GM20000 (cell line): ENCODE measurements at regions not wholly inside any gene's neighbourhood (a gene's known extent, or its start where the extent isn't known, plus 50 kb on each side); places are given as distances from the start of the nearest gene placed in this dataset.

Source experiments
- DNase-seq: peaks from one replicate; pipeline ENCODE4 v3.0.0; 2012; ENCODE audit warnings: low spot score
- TF ChIP-seq, protein P1 (sequence below): IDR thresholded peaks from 2 replicates; pipeline ENCODE4 v1.5.1; 2012; ENCODE audit warnings: mild to moderate bottlenecking, control low read depth; ENCODE audit errors: extremely low read depth, missing control alignments

DNA sequence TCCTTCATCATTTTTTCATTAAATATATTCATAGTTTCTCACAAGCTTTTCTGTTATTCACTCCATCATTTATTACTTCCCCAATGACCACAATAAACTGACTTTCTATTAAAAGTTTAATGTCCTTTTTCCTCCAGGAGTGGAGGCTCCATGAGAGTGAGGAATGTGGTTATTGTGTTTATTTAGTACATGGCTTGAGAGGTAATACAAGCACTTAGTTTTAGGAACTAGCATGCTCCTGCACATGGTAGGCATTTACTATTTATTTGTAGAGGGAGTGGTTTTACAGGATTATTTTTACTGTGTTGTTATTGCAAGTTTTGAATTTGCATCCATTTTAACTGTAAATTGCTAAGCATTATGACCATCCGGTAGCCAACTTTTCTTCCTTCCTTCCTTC is 412.9 kb upstream of the SUCLG2 start:
- TF ChIP-seq, protein P1, sequence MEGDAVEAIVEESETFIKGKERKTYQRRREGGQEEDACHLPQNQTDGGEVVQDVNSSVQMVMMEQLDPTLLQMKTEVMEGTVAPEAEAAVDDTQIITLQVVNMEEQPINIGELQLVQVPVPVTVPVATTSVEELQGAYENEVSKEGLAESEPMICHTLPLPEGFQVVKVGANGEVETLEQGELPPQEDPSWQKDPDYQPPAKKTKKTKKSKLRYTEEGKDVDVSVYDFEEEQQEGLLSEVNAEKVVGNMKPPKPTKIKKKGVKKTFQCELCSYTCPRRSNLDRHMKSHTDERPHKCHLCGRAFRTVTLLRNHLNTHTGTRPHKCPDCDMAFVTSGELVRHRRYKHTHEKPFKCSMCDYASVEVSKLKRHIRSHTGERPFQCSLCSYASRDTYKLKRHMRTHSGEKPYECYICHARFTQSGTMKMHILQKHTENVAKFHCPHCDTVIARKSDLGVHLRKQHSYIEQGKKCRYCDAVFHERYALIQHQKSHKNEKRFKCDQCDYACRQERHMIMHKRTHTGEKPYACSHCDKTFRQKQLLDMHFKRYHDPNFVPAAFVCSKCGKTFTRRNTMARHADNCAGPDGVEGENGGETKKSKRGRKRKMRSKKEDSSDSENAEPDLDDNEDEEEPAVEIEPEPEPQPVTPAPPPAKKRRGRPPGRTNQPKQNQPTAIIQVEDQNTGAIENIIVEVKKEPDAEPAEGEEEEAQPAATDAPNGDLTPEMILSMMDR: no peak
- DNase-seq: no peak

DNA sequence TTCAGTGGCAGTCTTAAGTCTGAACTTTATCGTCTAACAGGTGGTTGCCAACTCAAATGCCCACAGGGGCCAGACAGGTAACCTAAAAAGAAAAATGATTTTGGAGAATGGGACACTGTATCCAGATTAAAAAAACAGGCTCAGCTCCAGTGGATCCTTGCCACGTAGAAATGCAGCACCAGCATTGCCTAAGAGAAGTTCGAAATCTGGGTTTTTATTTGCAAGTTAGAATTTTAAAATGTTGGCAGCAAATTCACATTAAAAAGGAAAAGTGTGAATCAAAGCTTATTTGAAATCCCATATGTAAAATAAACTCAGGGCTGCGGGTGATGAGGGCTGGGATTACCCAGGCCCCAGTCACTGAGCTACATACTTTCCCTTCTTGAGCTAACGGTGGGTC is 408.5 kb upstream of the SUCLG2 start:
- TF ChIP-seq, protein P1: no peak
- no peak for DNase-seq

DNA sequence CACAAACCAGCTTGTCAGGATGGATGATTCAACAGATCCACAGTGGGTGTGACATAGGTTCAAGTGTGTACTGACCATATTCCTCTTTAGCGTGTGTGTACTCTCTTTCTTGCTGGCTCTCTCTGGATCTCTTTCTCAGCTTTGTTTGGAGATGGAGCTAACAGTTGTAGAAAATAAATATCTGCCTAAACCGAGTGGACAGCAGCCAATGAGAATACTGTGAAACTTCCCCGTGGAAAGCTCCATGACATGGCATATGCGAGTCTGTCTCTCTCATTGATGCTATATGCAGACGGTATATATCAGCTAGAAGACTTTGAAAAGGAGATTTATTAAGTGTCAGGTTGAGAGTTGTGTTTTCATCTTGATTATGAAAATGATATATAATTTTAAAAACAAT is 406.5 kb upstream of the SUCLG2 start:
- TF ChIP-seq, protein P1: no peak
- DNase-seq: no peak

DNA sequence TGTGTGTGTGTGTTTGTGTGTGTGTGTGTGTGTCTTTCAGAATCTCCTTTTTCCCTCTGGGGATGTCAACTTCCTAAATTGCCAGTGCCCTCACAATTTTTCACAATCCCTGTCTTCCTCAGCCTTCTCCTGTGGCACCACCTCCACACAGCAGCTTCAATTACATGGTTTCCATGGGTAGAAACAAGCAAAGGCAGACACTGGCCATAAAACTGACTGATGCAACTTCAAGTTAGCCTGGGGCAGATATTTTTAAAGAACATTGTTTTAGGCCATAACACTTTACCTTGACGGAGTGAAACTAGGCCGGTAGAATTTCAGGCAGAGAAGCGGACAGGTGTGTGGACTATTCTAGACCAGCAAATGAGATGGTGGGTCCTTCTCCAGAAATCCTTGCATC is 405.8 kb upstream of the SUCLG2 start:
- TF ChIP-seq, protein P1: no peak
- DNase-seq: no peak

DNA sequence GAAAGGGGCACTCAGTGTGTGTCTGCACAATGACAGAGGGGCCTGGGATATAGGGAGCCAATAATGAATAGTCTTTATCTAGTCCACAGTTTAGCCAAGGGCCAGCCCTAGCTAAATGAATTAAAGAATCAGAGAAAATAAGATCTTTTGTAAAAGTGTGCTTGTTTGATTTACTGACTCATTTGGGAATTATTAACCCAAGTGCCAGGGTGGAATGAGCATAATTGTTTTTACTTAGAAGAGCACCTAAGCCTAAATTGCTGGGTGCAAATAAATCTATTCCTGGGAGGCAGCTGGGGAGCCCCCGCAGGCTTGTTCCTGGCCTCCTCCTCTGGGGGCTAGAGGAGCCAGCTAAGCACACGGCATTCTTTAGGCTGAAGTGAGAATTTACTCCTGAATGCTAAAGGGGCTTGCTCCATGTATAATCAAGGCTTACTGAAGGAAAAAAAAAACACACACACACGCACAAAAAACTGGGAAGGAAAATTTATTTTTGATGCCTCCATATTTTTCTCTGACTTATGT is 405.3 kb upstream of the SUCLG2 start:
- TF ChIP-seq, protein P1: no peak
- DNase-seq: no peak

DNA sequence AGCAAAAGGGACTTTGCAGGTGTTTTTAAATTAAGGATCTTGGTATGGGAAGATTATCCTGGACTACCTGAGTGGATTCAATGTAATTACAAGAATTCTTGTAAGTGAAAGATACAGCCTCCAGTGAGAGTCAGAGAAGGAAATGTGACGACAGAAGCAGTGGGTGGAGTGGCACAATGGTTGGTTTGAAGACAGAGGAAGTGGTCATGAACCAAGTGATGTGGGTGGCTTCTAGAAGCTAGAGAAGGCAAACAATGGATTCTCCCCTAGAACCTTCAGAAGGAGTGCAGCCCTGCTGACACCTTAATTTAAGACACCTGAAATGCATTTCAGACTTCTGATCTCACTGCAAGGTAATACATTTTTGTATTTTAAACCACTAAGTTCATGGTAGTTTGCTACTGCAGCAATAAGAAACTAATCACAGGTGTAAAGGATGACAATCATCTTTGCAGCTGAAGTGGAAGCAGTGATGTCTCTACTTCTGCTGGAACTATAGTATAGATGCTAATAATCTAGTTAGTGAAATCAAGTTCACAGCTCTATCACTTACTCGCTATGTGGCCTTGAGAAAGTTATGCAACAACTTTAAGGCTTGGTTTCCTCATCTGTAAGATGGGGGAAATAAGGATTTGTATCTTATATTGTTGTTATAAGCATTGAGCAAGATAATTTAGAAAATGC is 403.4 kb upstream of the SUCLG2 start:
- DNase-seq: no peak
- TF ChIP-seq, protein P1: no peak

DNA sequence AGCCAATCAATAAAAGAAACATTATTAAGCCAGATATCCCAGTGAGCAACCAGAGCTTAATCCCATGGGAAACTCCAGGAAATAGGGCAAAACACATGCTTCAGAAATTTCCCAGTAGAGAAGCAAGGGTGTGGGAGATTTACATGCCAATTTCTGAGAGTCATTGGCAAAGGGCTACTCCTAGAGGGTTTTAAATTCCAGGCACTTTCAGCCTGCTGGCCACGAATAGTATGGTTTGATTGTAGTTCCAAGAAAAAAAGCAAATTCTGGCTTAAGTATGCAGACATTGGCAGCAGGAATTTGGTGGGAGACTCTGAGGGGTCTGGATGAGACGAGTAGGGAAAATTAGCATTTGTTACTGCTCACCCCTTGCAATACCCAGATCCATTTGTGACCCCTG is 402.1 kb upstream of the SUCLG2 start:
- no peak for DNase-seq
- TF ChIP-seq, protein P1: no peak
